ENCODE measurements at regions not wholly inside any gene's neighbourhood (a gene's known extent, or its start where the extent isn't known, plus 50 kb on each side); places are given as distances from the start of the nearest gene placed in this dataset.
"Not testable (repeated sequence)": the region's sequence is repeated elsewhere in the genome, so short reads cannot be mapped to it uniquely, and the experiment has no call there.

GRCh38 chr3:137525471-137525870, 238.6 kb upstream of the SOX14 start:
- DNase-seq (ENCODE audit: low read depth, low spot score), result no peak
- H3K27ac ChIP-seq, result no peak overlapping the region

- H3K27ac ChIP-seq, result no peak overlapping the region
- no peak for DNase-seq (ENCODE audit: low read depth, low spot score)
These were observed 222.1 kb upstream of the SOX14 start for GRCh38 chr3:137542049-137542448.

- DNase-seq (ENCODE audit: low read depth, low spot score), result no peak
- H3K27ac ChIP-seq, result no peak overlapping the region
These were observed 209.9 kb upstream of the SOX14 start for GRCh38 chr3:137554242-137554641.

GRCh38 chr3:137568880-137569279, 195.2 kb upstream of the SOX14 start:
- H3K27ac ChIP-seq, result no peak overlapping the region
- DNase-seq (ENCODE audit: low read depth, low spot score), result no peak

- no peak for DNase-seq (ENCODE audit: low read depth, low spot score)
- H3K27ac ChIP-seq, result no peak overlapping the region
These were observed 191.2 kb upstream of the SOX14 start for GRCh38 chr3:137572931-137573330.

GRCh38 chr3:137582484-137582883, 181.6 kb upstream of the SOX14 start:
- DNase-seq (ENCODE audit: low read depth, low spot score), result no peak
- no peak overlapping the region for H3K27ac ChIP-seq

GRCh38 chr3:137583256-137583655, 180.9 kb upstream of the SOX14 start:
- DNase-seq (ENCODE audit: low read depth, low spot score), result no peak
- no peak overlapping the region for H3K27ac ChIP-seq

GRCh38 chr3:137588871-137589270, 175.2 kb upstream of the SOX14 start:
- no peak for DNase-seq (ENCODE audit: low read depth, low spot score)

GRCh38 chr3:137595415-137595814, 168.7 kb upstream of the SOX14 start:
- H3K27ac ChIP-seq; DNase-seq (ENCODE audit: low read depth, low spot score): not testable (repeated sequence)

More at GRCh38 chr3:137588871-137589270, 175.2 kb upstream of the SOX14 start:
- no peak overlapping the region for H3K27ac ChIP-seq

GRCh38 chr3:137610723-137611122, 153.4 kb upstream of the SOX14 start:
- no peak overlapping the region for H3K27ac ChIP-seq
- no peak for DNase-seq (ENCODE audit: low read depth, low spot score)

GRCh38 chr3:137612291-137612690, 151.8 kb upstream of the SOX14 start:
- H3K27ac ChIP-seq, result no peak overlapping the region
- no peak for DNase-seq (ENCODE audit: low read depth, low spot score)

- DNase-seq (ENCODE audit: low read depth, low spot score), result no peak
- no peak overlapping the region for H3K27ac ChIP-seq
These were observed 148.3 kb upstream of the SOX14 start for GRCh38 chr3:137615659-137616418.

GRCh38 chr3:137641879-137642704, 122.0 kb upstream of the SOX14 start:
- DNase-seq (ENCODE audit: low read depth, low spot score), result no peak
- H3K27ac ChIP-seq, result no peak overlapping the region

- no peak overlapping the region for H3K27ac ChIP-seq
- no peak for DNase-seq (ENCODE audit: low read depth, low spot score)
These were observed 121.3 kb upstream of the SOX14 start for GRCh38 chr3:137642831-137643230.

GRCh38 chr3:137647179-137647578, 116.9 kb upstream of the SOX14 start:
- H3K27ac ChIP-seq, result no peak overlapping the region
- no peak for DNase-seq (ENCODE audit: low read depth, low spot score)

GRCh38 chr3:137669519-137670060, 94.5 kb upstream of the SOX14 start:
- DNase-seq (ENCODE audit: low read depth, low spot score), result no peak

GRCh38 chr3:137687181-137687879, 76.8 kb upstream of the SOX14 start:
- DNase-seq (ENCODE audit: low read depth, low spot score), result no peak
- H3K27ac ChIP-seq, result no peak overlapping the region

More at GRCh38 chr3:137669519-137670060, 94.5 kb upstream of the SOX14 start:
- H3K27ac ChIP-seq, result no peak overlapping the region

- no peak for DNase-seq (ENCODE audit: low read depth, low spot score)
- H3K27ac ChIP-seq, result no peak overlapping the region
These were observed 71.2 kb upstream of the SOX14 start for GRCh38 chr3:137692803-137693431.

- DNase-seq (ENCODE audit: low read depth, low spot score), result no peak
- H3K27ac ChIP-seq, result no peak overlapping the region
These were observed 70.3 kb upstream of the SOX14 start for GRCh38 chr3:137693791-137694190.

GRCh38 chr3:137694836-137695235, 69.3 kb upstream of the SOX14 start:
- no peak for DNase-seq (ENCODE audit: low read depth, low spot score)

More at GRCh38 chr3:137694836-137695235, 69.3 kb upstream of the SOX14 start:
- no peak overlapping the region for H3K27ac ChIP-seq
